GM23338 (cell line): ENCODE measurements at regions not wholly inside any gene's neighbourhood (a gene's known extent, or its start where the extent isn't known, plus 50 kb on each side); places are given as distances from the start of the nearest gene placed in this dataset.

Experiments
- ATAC-seq: fragments of 200-7000 bp; cut with Tn5 transposase; 3 replicates; pipeline ENCODE4 v1.9.1; 2020
- DNase-seq: peaks from one replicate; pipeline ENCODE4 v3.0.0-alpha.2; 2015; ENCODE audit warnings: low spot score
- H2AFZ ChIP-seq: fragments of 200-600 bp; sonication (generic); 2 replicates; pipeline ENCODE4 v1.8.0; 2016; ENCODE audit warnings: antibody characterized with exemption, mild to moderate bottlenecking, moderate library complexity
- H3F3A ChIP-seq: fragments of 200-600 bp; sonication (generic); replicated peaks from 2 replicates; pipeline ENCODE4 v1.8.0; 2017; ENCODE audit warnings: antibody characterized with exemption, mixed run types, low read depth
- H3K27ac ChIP-seq: fragments of 200-600 bp; sonication (generic); 2 replicates; pipeline ENCODE4 v1.6.1; 2016; ENCODE audit warnings: low read depth
- H3K27me3 ChIP-seq: fragments of 200-600 bp; sonication (generic); 2 replicates; pipeline ENCODE4 v1.8.0; 2016; ENCODE audit warnings: mild to moderate bottlenecking, mixed run types, moderate library complexity; ENCODE audit not compliant: insufficient read depth
- H3K36me3 ChIP-seq: fragments of 200-600 bp; sonication (generic); 2 replicates; pipeline ENCODE4 v1.8.0; 2016; ENCODE audit warnings: mild to moderate bottlenecking; ENCODE audit not compliant: insufficient read depth
- H3K4me1 ChIP-seq: fragments of 200-600 bp; sonication (generic); 2 replicates; pipeline ENCODE4 v1.8.0; 2016; ENCODE audit warnings: mild to moderate bottlenecking, moderate library complexity; ENCODE audit not compliant: insufficient read depth
- H3K4me2 ChIP-seq: fragments of 200-600 bp; sonication (generic); 2 replicates; pipeline ENCODE4 v1.7.1; 2017; ENCODE audit warnings: mixed run types
- H3K4me3 ChIP-seq: fragments of 200-600 bp; sonication (generic); 2 replicates; pipeline ENCODE4 v1.6.1; 2016; ENCODE audit warnings: mixed run types
- H3K79me2 ChIP-seq: fragments of 200-600 bp; sonication (generic); replicated peaks from 2 replicates; pipeline ENCODE4 v1.8.0; 2017; ENCODE audit warnings: mild to moderate bottlenecking; ENCODE audit not compliant: insufficient read depth
- H3K9me2 ChIP-seq: fragments of 200-600 bp; sonication (generic); 2 replicates; pipeline ENCODE4 v1.8.0; 2017; ENCODE audit not compliant: insufficient read depth
- H4K20me1 ChIP-seq: fragments of 200-600 bp; sonication (generic); replicated peaks from 2 replicates; pipeline ENCODE4 v1.8.0; 2017; ENCODE audit warnings: mild to moderate bottlenecking; ENCODE audit not compliant: insufficient read depth
- H3K27ac Mint-ChIP-seq: 2 replicates; pipeline ENCODE4 v1.8.0; 2020; ENCODE audit warnings: inconsistent platforms, mild to moderate bottlenecking, moderate library complexity, mixed read lengths
- H3K27me3 Mint-ChIP-seq: 3 replicates; pipeline ENCODE4 v1.8.0; 2022; ENCODE audit warnings: low read depth, mild to moderate bottlenecking, moderate library complexity, mixed read lengths, inconsistent platforms; ENCODE audit not compliant: insufficient read depth, poor library complexity
- H3K36me3 Mint-ChIP-seq: 3 replicates; pipeline ENCODE4 v1.8.0; 2021; ENCODE audit warnings: low read depth, mild to moderate bottlenecking, inconsistent platforms, moderate library complexity, mixed read lengths
- H3K4me1 Mint-ChIP-seq: 3 replicates; pipeline ENCODE4 v1.8.0; 2020; ENCODE audit warnings: mild to moderate bottlenecking, inconsistent platforms, mixed read lengths
- H3K4me3 Mint-ChIP-seq: 3 replicates; pipeline ENCODE4 v1.8.0; 2021; ENCODE audit warnings: moderate library complexity, mild to moderate bottlenecking, inconsistent platforms, mixed read lengths
- H3K9me3 Mint-ChIP-seq: 3 replicates; pipeline ENCODE4 v1.8.0; 2020; ENCODE audit warnings: moderate library complexity, mild to moderate bottlenecking, inconsistent platforms, mixed read lengths
- CTCF ChIP-seq, 2 experiments: fragments of 200-600 bp in 1 of 2; sonication (generic) in 1 of 2; conservative IDR thresholded peaks; 2 replicates each; pipeline versions ENCODE4 v1.5.1 to v1.6.1; 2016 to 2017; ENCODE audit warnings: antibody characterized with exemption in 2 of 2, low read depth in 2 of 2, mild to moderate bottlenecking in 2 of 2, moderate library complexity in 1 of 2
- ETS1 ChIP-seq: IDR thresholded peaks from 2 replicates; pipeline ENCODE4 v1.6.1; 2016; ENCODE audit warnings: antibody characterized with exemption
- EZH2 ChIP-seq: fragments of 200-600 bp; sonication (generic); IDR thresholded peaks from one replicate; pipeline ENCODE4 v1.8.0; 2017; ENCODE audit warnings: antibody characterized with exemption, mild to moderate bottlenecking, low read depth; ENCODE audit not compliant: unreplicated experiment
- EZH2phosphoT487 ChIP-seq: fragments of 200-600 bp; sonication (generic); IDR thresholded peaks from one replicate; pipeline ENCODE4 v1.8.1; 2018; ENCODE audit warnings: antibody characterized with exemption; ENCODE audit not compliant: unreplicated experiment
- JUNB ChIP-seq: IDR thresholded peaks from one replicate; pipeline ENCODE4 v1.6.1; 2016; ENCODE audit warnings: antibody characterized with exemption; ENCODE audit not compliant: unreplicated experiment
- NANOG ChIP-seq: IDR thresholded peaks from 2 replicates; pipeline ENCODE4 v1.6.1; 2016; ENCODE audit warnings: antibody characterized with exemption, borderline replicate concordance
- POLR2AphosphoS5 ChIP-seq: IDR thresholded peaks from 2 replicates; pipeline ENCODE4 v1.6.1; 2016; ENCODE audit warnings: antibody characterized with exemption, low read depth
- STAT1 ChIP-seq: IDR thresholded peaks from one replicate; pipeline ENCODE4 v1.6.1; 2016; ENCODE audit warnings: antibody characterized with exemption; ENCODE audit not compliant: unreplicated experiment
- ZNF114 ChIP-seq: fragments of 250-450 bp; sonication (Bioruptor Pico); IDR thresholded peaks from 2 replicates; pipeline ENCODE4 v1.5.0; 2020; ENCODE audit warnings: mild to moderate bottlenecking, moderate library complexity
- ZNF331 ChIP-seq: fragments of 250-450 bp; sonication (Bioruptor Pico); IDR thresholded peaks from 2 replicates; pipeline ENCODE4 v1.5.0; 2020; ENCODE audit warnings: low read depth, mild to moderate bottlenecking, moderate library complexity
- ZNF462 ChIP-seq: fragments of 250-450 bp; sonication (Bioruptor Pico); IDR thresholded peaks from 2 replicates; pipeline ENCODE4 v1.5.0; 2020; ENCODE audit warnings: mild to moderate bottlenecking, moderate library complexity

GRCh38 chr15:46897266-46897665 is 820.0 kb upstream of the SEMA6D start:
- ATAC-seq (no peak), DNase-seq (no peak)
- H3K4me3 Mint-ChIP-seq, result no peak overlapping the region
- H3K27ac Mint-ChIP-seq, result no peak overlapping the region
- Histone ChIP-seq H3F3A (no peaks in the 10 kb centered on the region), H3K4me2 (no peak overlapping the region), H3K9me2 (no peaks in the 10 kb centered on the region), H4K20me1 (no peaks in the 10 kb centered on the region), H2AFZ (no peak overlapping the region), H3K36me3 (no peaks in the 10 kb centered on the region), H3K4me1 (no peaks in the 10 kb centered on the region), H3K4me3 (no peak overlapping the region), H3K27me3 (no peaks in the 10 kb centered on the region), H3K27ac (no peak overlapping the region), H3K79me2 (no peaks in the 10 kb centered on the region)
- H3K4me1 Mint-ChIP-seq, result no peaks in the 10 kb centered on the region
- peaks cover 3% of the 10 kb centered on the region; the same call in 1 of the 3 replicates for H3K36me3 Mint-ChIP-seq
- TF ChIP-seq EZH2, result no peak
- TF ChIP-seq STAT1, result no peak
- no peak for TF ChIP-seq EZH2phosphoT487
- no peak for TF ChIP-seq ZNF462 (CRISPR knock-in tag)
- no peak for TF ChIP-seq ZNF114 (CRISPR knock-in tag)
- TF ChIP-seq CTCF (conservative IDR thresholded peaks at IDR 0.05; ENCODE audit: low read depth in 2 of 2), result no peak
- TF ChIP-seq ETS1, result no peak
- TF ChIP-seq JUNB, result no peak
- TF ChIP-seq ZNF331 (CRISPR knock-in tag), result no peak
- TF ChIP-seq NANOG, result no peak
- TF ChIP-seq POLR2AphosphoS5, result no peak
- H3K27me3 Mint-ChIP-seq, result no peaks in the 10 kb centered on the region
- peaks cover 37% of the 10 kb centered on the region for H3K9me3 Mint-ChIP-seq
